Esophagus muscularis mucosa (tissue), 4 donors: ENCODE measurements at regions not wholly inside any gene's neighbourhood (a gene's known extent, or its start where the extent isn't known, plus 50 kb on each side); places are given as distances from the start of the nearest gene placed in this dataset.
"Not testable (repeated sequence)": the region's sequence is repeated elsewhere in the genome, so short reads cannot be mapped to it uniquely, and the experiment has no call there.

Experiments
- DNase-seq: peaks from one replicate; pipeline ENCODE4 v3.0.0-alpha.2; 2017; ENCODE audit errors: extremely low spot score
- H3K27ac ChIP-seq, 4 donors: fragments of 200-600 bp; sonication (generic); replicated peaks in 1 of 4; 1 replicate in 3 of 4; 2 replicates in 1 of 4; pipeline ENCODE4 v1.5.1; 2016 to 2019; ENCODE audit warnings: mild to moderate bottlenecking in 1 of 4
- H3K27me3 ChIP-seq, 4 donors: fragments of 200-600 bp; sonication (generic); one replicate each; pipeline versions ENCODE4 v1.5.1 to v1.6.0; 2016 to 2019
- H3K36me3 ChIP-seq, 4 donors: fragments of 200-600 bp; sonication (generic); one replicate each; pipeline ENCODE4 v1.5.1; 2016 to 2019
- H3K4me1 ChIP-seq, 4 donors: fragments of 200-600 bp; sonication (generic); one replicate each; pipeline ENCODE4 v1.5.1; 2016 to 2019
- H3K4me3 ChIP-seq, 4 donors: fragments of 200-600 bp; sonication (generic); 1 replicate in 2 of 4; 2 replicates in 2 of 4; pipeline ENCODE4 v1.5.1; 2016 to 2019; ENCODE audit warnings: mild to moderate bottlenecking in 4 of 4, moderate library complexity in 1 of 4
- H3K9me3 ChIP-seq, 4 donors: fragments of 200-600 bp; sonication (generic); 1 replicate in 3 of 4; 2 replicates in 1 of 4; pipeline ENCODE4 v1.5.1; 2016 to 2019
- EP300 ChIP-seq: sonication (generic); formaldehyde crosslinking; IDR thresholded peaks from one replicate; pipeline ENCODE4 v1.6.1; 2017; ENCODE audit warnings: antibody characterized with exemption
- POLR2A ChIP-seq: fragments of 450-650 bp; IDR thresholded peaks from one replicate; pipeline ENCODE4 v1.6.1; 2017; ENCODE audit warnings: antibody characterized with exemption, moderate library complexity, mild to moderate bottlenecking, low read depth
- POLR2AphosphoS5 ChIP-seq, 2 donors: sonication (generic); formaldehyde crosslinking; IDR thresholded peaks; one replicate each; pipeline ENCODE4 v1.6.1; 2017; ENCODE audit warnings: antibody characterized with exemption in 2 of 2
- WGBS: methylation state at CpG from one replicate; pipeline ENCODE4 v1.1.5; 2018; 5-methylcytosine and 5-hydroxymethylcytosine counted together
- intact Hi-C: fragments of 100-400 bp; cut with DNase I; formaldehyde crosslinking; loops from one replicate; pipeline ENCODE4 v1.15.1; 2023
- TF ChIP-seq, protein P1 (sequence below), 3 experiments: fragments of 200-600 bp in 2 of 3; fragments of 450-650 bp in 1 of 3; sonication (generic) in 2 of 3; IDR thresholded peaks; one replicate each; pipeline ENCODE4 v1.5.1; 2017 to 2019; ENCODE audit warnings: antibody characterized with exemption in 3 of 3, mild to moderate bottlenecking in 2 of 3, moderate library complexity in 1 of 3

DNA sequence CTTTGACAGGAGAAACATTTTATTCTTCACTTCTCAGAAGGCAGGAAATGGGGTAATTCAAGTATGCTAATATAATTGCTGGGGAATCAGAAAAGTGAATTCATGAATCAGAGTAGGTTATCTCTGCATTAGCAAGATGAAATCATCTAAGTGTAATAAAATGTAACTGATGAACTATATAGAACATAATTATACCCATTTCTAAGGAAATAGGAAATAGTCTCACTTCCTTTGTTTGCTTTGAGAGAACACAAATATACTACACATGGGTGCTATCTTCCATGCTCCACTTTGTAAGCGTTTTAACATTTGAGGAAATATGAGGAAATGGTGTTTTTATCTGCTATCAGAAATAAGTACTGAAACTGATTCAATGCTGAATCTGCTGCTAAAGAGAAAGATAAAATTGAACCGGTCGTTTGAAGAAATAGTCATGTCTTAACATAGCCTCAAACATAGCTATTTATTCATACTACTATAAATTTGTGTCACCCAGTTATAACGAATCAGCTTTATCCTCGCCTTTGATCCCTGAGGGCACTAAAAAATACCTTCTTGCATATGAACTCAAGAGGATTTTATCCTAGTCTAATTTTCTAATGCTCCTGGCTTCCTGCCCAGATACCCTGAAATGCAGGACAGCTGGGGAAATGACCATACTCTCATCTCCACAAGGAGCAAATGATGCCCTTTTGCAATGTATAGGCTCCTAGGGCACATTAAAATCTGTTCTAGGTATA is 696.0 kb downstream of the C12orf50 start:
- no peaks in the 10 kb centered on the region for H3K27me3 ChIP-seq
- no peaks in the 10 kb centered on the region for H3K4me1 ChIP-seq
- no peaks in the 10 kb centered on the region for H3K36me3 ChIP-seq
- no peak for DNase-seq
- H3K27ac ChIP-seq: no peak overlapping the region
- intact Hi-C loops: no loop called here
- no peak overlapping the region for H3K4me3 ChIP-seq
- TF ChIP-seq POLR2AphosphoS5 (IDR thresholded peaks at IDR 0.05): no peak
- no peak for TF ChIP-seq POLR2A
- TF ChIP-seq, protein P1, sequence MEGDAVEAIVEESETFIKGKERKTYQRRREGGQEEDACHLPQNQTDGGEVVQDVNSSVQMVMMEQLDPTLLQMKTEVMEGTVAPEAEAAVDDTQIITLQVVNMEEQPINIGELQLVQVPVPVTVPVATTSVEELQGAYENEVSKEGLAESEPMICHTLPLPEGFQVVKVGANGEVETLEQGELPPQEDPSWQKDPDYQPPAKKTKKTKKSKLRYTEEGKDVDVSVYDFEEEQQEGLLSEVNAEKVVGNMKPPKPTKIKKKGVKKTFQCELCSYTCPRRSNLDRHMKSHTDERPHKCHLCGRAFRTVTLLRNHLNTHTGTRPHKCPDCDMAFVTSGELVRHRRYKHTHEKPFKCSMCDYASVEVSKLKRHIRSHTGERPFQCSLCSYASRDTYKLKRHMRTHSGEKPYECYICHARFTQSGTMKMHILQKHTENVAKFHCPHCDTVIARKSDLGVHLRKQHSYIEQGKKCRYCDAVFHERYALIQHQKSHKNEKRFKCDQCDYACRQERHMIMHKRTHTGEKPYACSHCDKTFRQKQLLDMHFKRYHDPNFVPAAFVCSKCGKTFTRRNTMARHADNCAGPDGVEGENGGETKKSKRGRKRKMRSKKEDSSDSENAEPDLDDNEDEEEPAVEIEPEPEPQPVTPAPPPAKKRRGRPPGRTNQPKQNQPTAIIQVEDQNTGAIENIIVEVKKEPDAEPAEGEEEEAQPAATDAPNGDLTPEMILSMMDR (IDR thresholded peaks at IDR 0.05): no peak
- H3K9me3 ChIP-seq: no peaks in the 10 kb centered on the region
- 47% methylated on average over 5 of the region's 5 CpGs for WGBS

DNA sequence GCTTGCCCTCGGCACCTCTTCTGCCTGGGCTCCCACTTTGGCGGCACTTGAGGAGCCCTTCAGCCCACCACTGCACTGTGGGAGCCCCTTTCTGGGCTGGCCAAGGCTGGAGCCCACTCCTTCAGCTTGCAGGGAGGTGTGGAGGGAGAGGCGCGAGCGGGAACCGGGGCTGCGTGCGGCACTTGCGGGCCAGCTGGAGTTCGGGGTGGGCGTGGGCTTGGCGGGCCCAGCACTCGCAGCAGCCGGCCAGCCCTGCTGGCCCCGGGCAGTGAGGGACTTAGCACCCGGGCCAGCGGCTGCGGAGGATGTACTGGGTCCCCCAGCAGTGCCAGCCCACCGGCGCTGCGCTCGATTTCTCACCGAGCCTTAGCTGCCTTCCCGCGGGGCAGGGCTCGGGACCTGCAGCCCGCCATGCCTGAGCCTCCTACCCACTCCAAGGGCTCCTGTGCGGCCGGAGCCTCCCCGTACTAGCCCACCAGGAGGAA is 699.1 kb downstream of the C12orf50 start:
- H3K36me3 ChIP-seq, H3K27ac ChIP-seq, H3K27me3 ChIP-seq, H3K9me3 ChIP-seq, H3K4me3 ChIP-seq, intact Hi-C loops, H3K4me1 ChIP-seq, DNase-seq: not testable (repeated sequence)
- WGBS: 100% methylated on average over 1 of the region's 30 CpGs

DNA sequence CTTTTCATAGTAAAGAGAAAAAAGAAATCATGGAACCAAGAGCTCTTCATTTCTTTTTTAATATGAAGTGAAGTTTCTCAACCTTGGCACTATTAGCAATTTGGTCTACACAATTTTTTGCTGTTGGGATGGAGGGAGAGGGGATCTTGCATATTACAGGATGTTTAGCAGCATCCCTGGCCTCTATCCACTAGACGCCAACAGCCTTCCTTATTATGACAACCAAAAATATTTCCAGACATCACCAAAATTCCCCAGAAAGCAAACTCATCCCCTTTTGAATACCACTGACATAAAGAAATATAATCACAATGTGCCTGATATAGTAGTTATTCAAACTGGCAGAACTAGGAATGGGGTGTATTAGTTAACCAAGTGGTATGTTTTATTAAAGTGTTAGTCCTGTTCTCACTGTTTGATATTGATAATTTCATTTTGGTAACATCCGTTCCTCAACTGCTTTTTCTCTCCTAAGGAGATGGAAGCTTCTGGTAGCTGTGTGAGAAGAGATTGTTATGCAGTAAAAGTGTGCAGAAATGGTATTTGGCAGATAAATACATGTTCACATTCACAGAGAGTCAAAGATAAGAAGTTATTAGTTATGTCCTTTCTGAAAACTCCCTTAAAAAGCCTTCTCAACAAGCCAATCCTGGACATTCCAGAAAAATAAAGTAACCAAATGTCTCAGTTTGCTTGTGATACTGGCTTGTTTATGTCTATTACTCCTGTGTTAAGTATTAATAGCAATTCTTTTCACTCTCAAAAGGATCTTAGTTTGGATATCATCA is 699.9 kb downstream of the C12orf50 start:
- Histone ChIP-seq H3K27ac (no peak overlapping the region), H3K36me3 (no peaks in the 10 kb centered on the region), H3K4me3 (no peak overlapping the region), H3K4me1 (no peaks in the 10 kb centered on the region), H3K27me3 (no peaks in the 10 kb centered on the region), H3K9me3 (no peaks in the 10 kb centered on the region)
- intact Hi-C loops: no loop called here
- TF ChIP-seq, protein P1 (IDR thresholded peaks at IDR 0.05): no peak
- no peak for TF ChIP-seq POLR2A
- TF ChIP-seq EP300: no peak
- no peak for TF ChIP-seq POLR2AphosphoS5 (IDR thresholded peaks at IDR 0.05)
- no peak for DNase-seq
- 81% methylated on average over 2 of the region's 2 CpGs for WGBS

DNA sequence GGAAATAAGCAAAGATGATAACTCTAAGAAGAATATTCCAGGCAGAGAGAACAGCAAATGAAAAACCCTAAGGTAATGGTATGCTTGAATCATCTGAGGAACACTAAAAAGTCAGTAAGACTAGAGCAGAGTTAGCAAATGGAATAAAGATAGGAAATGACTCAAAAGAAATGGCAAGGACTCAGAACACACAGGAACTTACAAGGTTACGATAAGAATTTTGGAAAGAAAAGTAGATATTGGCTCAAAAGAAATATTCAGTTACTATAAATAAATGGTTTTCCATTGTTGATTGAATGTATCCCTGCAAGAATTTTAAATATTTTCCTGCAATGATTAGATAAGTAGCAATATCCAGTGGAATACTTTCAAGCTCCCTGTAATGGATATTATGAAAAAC is 705.8 kb downstream of the C12orf50 start:
- H3K36me3 ChIP-seq: no peaks in the 10 kb centered on the region
- intact Hi-C loops: no loop called here
- TF ChIP-seq POLR2AphosphoS5 (IDR thresholded peaks at IDR 0.05): no peak
- TF ChIP-seq, protein P1 (IDR thresholded peaks at IDR 0.05): no peak
- TF ChIP-seq EP300: no peak
- TF ChIP-seq POLR2A: no peak
- H3K4me1 ChIP-seq: no peaks in the 10 kb centered on the region
- H3K4me3 ChIP-seq: no peak overlapping the region
- no peak overlapping the region for H3K27ac ChIP-seq
- no peaks in the 10 kb centered on the region for H3K9me3 ChIP-seq
- 61% methylated on average over 1 of the region's 1 CpG for WGBS
- no peak for DNase-seq
- no peaks in the 10 kb centered on the region for H3K27me3 ChIP-seq

DNA sequence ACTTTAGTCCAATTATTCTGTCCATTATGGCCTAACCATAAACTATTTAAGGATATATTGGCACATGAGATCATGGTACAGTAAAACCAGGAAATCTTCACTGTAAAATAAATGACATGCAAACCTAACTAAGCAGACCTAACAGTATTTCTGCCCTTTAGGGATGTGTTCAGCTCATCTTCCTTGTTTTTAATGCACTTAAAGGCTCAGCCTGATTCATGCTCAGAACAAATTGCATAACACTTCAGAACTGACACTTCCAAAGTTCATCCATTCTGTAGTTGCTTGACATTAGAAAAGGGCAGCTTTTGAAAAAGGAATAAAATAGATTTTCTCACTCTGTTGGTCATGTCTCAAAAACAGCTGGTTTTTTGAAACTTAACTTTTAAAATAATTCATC is 708.5 kb downstream of the C12orf50 start:
- DNase-seq: no peak
- Histone ChIP-seq H3K4me1 (no peaks in the 10 kb centered on the region), H3K27me3 (no peaks in the 10 kb centered on the region), H3K9me3 (no peaks in the 10 kb centered on the region), H3K4me3 (no peak overlapping the region), H3K36me3 (no peaks in the 10 kb centered on the region), H3K27ac (no peak overlapping the region)
- TF ChIP-seq POLR2A (no peak), POLR2AphosphoS5 (IDR thresholded peaks at IDR 0.05) (no peak), EP300 (no peak)
- TF ChIP-seq, protein P1 (IDR thresholded peaks at IDR 0.05): no peak
- intact Hi-C loops: no loop called here
